Effector CD8-positive, alpha-beta T cell (primary cell): ENCODE measurements at regions not wholly inside any gene's neighbourhood (a gene's known extent, or its start where the extent isn't known, plus 50 kb on each side); places are given as distances from the start of the nearest gene placed in this dataset.
"Not testable (repeated sequence)": the region's sequence is repeated elsewhere in the genome, so short reads cannot be mapped to it uniquely, and the experiment has no call there.

Experiments used
- DNase-seq: peaks from one replicate; lab custom pipeline; 2025; lab: John Stamatoyannopoulos, UW

- DNase-seq = no peak
These were observed 1022.3 kb upstream of the WWC1 start for GRCh38 chr5:167269146-167269545.

- no peak for DNase-seq
These were observed 1020.4 kb upstream of the WWC1 start for GRCh38 chr5:167271081-167271480.

- DNase-seq = no peak
These were observed 1019.9 kb upstream of the WWC1 start for GRCh38 chr5:167271511-167271910.

GRCh38 chr5:167280111-167280510 is 1011.3 kb upstream of the WWC1 start:
- no peak for DNase-seq

GRCh38 chr5:167281925-167282324 is 1009.5 kb upstream of the WWC1 start:
- no peak for DNase-seq

- no peak for DNase-seq
These were observed 1007.8 kb upstream of the WWC1 start for GRCh38 chr5:167283691-167284090.

- no peak for DNase-seq
These were observed 1007.1 kb upstream of the WWC1 start for GRCh38 chr5:167284222-167284890.

- DNase-seq = no peak
These were observed 1005.9 kb upstream of the WWC1 start for GRCh38 chr5:167285591-167285990.

GRCh38 chr5:167286891-167287290 is 1004.6 kb upstream of the WWC1 start:
- DNase-seq = no peak

GRCh38 chr5:167290478-167290877 is 1001.0 kb upstream of the WWC1 start:
- no peak for DNase-seq

- DNase-seq = no peak
These were observed 996.4 kb upstream of the WWC1 start for GRCh38 chr5:167294882-167295680.

- DNase-seq = no peak
These were observed 995.8 kb upstream of the WWC1 start for GRCh38 chr5:167295681-167296005.

GRCh38 chr5:167296066-167296465 is 995.4 kb upstream of the WWC1 start:
- no peak for DNase-seq

GRCh38 chr5:167296661-167297060 is 994.8 kb upstream of the WWC1 start:
- DNase-seq = no peak

- not testable (repeated sequence) for DNase-seq
These were observed 991.6 kb upstream of the WWC1 start for GRCh38 chr5:167299861-167300260.

- DNase-seq = no peak
These were observed 987.9 kb upstream of the WWC1 start for GRCh38 chr5:167303582-167303981.

- DNase-seq = no peak
These were observed 986.5 kb upstream of the WWC1 start for GRCh38 chr5:167304834-167305469.

GRCh38 chr5:167305591-167306213 is 985.7 kb upstream of the WWC1 start:
- DNase-seq = no peak

GRCh38 chr5:167307042-167307441 is 984.4 kb upstream of the WWC1 start:
- DNase-seq = no peak

GRCh38 chr5:167308466-167308865 is 983.0 kb upstream of the WWC1 start:
- no peak for DNase-seq

- DNase-seq = no peak
These were observed 981.4 kb upstream of the WWC1 start for GRCh38 chr5:167309941-167310517.

- DNase-seq = no peak
These were observed 980.1 kb upstream of the WWC1 start for GRCh38 chr5:167311340-167311739.
